ENCODE measurements at regions not wholly inside any gene's neighbourhood (a gene's known extent, or its start where the extent isn't known, plus 50 kb on each side); places are given as distances from the start of the nearest gene placed in this dataset.
"Not testable (repeated sequence)": the region's sequence is repeated elsewhere in the genome, so short reads cannot be mapped to it uniquely, and the experiment has no call there.

- no peak for DNase-seq
Measured at GRCh38 chr18:66271962-66272361, 331.9 kb downstream of the CDH19 start.

- DNase-seq, result no peak
Measured at GRCh38 chr18:66264130-66264529, 339.8 kb downstream of the CDH19 start.

GRCh38 chr18:66254121-66254520 lies 349.8 kb downstream of the CDH19 start:
- no peak for DNase-seq

- no peak for DNase-seq
Measured at GRCh38 chr18:66252703-66253102, 351.2 kb downstream of the CDH19 start.

GRCh38 chr18:66235206-66235605 lies 368.7 kb downstream of the CDH19 start:
- DNase-seq, result no peak

GRCh38 chr18:66226782-66227181 lies 377.1 kb downstream of the CDH19 start:
- no peak for DNase-seq

GRCh38 chr18:66223317-66223716 lies 380.6 kb downstream of the CDH19 start:
- not testable (repeated sequence) for DNase-seq

GRCh38 chr18:66222174-66222573 lies 381.7 kb downstream of the CDH19 start:
- no peak for DNase-seq

GRCh38 chr18:66219817-66220216 lies 384.1 kb downstream of the CDH19 start:
- DNase-seq, result no peak

- no peak for DNase-seq
Measured at GRCh38 chr18:66211749-66212148, 392.1 kb downstream of the CDH19 start.

- DNase-seq, result no peak
Measured at GRCh38 chr18:66210875-66211274, 393.0 kb downstream of the CDH19 start.

GRCh38 chr18:66209656-66210055 lies 394.2 kb downstream of the CDH19 start:
- DNase-seq, result no peak

- no peak for DNase-seq
Measured at GRCh38 chr18:66196805-66197204, 407.1 kb downstream of the CDH19 start.

- DNase-seq, result no peak
Measured at GRCh38 chr18:66193938-66194337, 410.0 kb downstream of the CDH19 start.

GRCh38 chr18:66193394-66193793 lies 410.5 kb downstream of the CDH19 start:
- no peak for DNase-seq

- no peak for DNase-seq
Measured at GRCh38 chr18:66168685-66169235, 417.9 kb downstream of the CDH7 start.

GRCh38 chr18:66167829-66168684 lies 417.2 kb downstream of the CDH7 start:
- DNase-seq, result no peak

- no peak for DNase-seq
Measured at GRCh38 chr18:66160007-66160406, 409.2 kb downstream of the CDH7 start.

GRCh38 chr18:66159451-66159850 lies 408.6 kb downstream of the CDH7 start:
- DNase-seq, result no peak

GRCh38 chr18:66156946-66157687 lies 406.3 kb downstream of the CDH7 start:
- no peak for DNase-seq

- DNase-seq, result no peak
Measured at GRCh38 chr18:66150650-66151049, 399.8 kb downstream of the CDH7 start.

- DNase-seq, result no peak
Measured at GRCh38 chr18:66143029-66143428, 392.2 kb downstream of the CDH7 start.

GRCh38 chr18:66141716-66142115 lies 390.9 kb downstream of the CDH7 start:
- DNase-seq, result no peak

GRCh38 chr18:66138642-66139041 lies 387.8 kb downstream of the CDH7 start:
- no peak for DNase-seq
